ENCODE measurements at regions not wholly inside any gene's neighbourhood (a gene's known extent, or its start where the extent isn't known, plus 50 kb on each side); places are given as distances from the start of the nearest gene placed in this dataset.

DNA sequence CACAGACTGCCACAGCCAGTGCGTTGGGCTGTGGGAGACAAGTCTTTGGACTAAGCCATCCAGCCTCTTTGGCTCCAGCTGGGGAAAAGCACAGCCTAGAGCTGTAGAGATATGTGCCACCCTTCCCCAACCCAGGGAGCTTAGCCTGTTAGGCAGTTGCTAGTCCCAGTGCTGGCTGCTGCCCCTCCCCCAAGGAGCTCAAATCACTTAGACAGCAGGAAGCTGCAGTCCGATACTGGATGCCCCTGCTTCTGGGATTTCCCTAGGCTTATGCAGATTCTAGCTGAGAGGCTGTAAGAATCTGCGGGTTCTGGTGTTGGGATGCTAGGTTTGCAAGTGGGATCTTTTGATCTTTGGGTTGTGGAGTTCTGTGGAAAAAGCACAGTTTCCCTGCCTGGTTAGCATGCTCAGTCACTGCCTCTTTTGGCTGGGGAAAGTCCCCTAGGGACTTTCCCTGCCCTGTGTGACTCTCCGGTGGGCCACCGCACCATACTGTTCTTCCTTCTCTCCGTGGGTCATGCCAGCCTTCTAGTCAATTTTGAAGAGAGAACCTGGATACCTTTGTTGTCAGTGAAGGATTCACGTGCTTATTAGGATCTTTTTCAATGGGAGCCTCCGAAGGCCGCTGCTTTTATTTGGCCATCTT lies 792.0 kb downstream of the KCNA4 start:
- intact Hi-C loops (cut with micrococcal nuclease): no loop called here
- ChIA-PET RAD21 (ENCODE audit: low non-redundant PET in 1 of 2, low total read pairs in 2 of 2, uncharacterized antibody in 2 of 2, unreplicated experiment in 2 of 2) (no interaction called here), POLR2A (no interaction called here), CTCF (no interaction called here)
- TF ChIP-seq ELF1 (IDR thresholded peaks at IDR 0.05; ENCODE audit: borderline replicate concordance, low read depth) (no peak), TCF7L2 (IDR thresholded peaks at IDR 0.05; ENCODE audit: borderline replicate concordance, extremely low read depth, insufficient read depth, insufficient read length) (no peak), MAX (IDR thresholded peaks at IDR 0.05) (no peak), POLR2A (IDR thresholded peaks at IDR 0.05; ENCODE audit: borderline replicate concordance, extremely low read depth, insufficient read depth, insufficient read length) (no peak), CEBPB (IDR thresholded peaks at IDR 0.05; ENCODE audit: low read depth) (no peak), FOSL1 (IDR thresholded peaks at IDR 0.05; ENCODE audit: low read depth) (no peak), SP1 (IDR thresholded peaks at IDR 0.05; ENCODE audit: low read depth) (no peak), REST (IDR thresholded peaks at IDR 0.05; ENCODE audit: low read depth) (no peak), CBX3 (IDR thresholded peaks at IDR 0.05; ENCODE audit: low read depth) (no peak), RAD21 (IDR thresholded peaks at IDR 0.05; ENCODE audit: low read depth) (no peak), SIN3A (IDR thresholded peaks at IDR 0.05; ENCODE audit: low read depth) (no peak), EZH2phosphoT487 (IDR thresholded peaks at IDR 0.05; ENCODE audit: borderline replicate concordance) (no peak), YY1 (IDR thresholded peaks at IDR 0.05; ENCODE audit: extremely low read depth, insufficient replicate concordance, low read depth, low read length) (no peak), ZBTB33 (IDR thresholded peaks at IDR 0.05; ENCODE audit: extremely low read depth, insufficient replicate concordance, low read length) (no peak), ZFX (IDR thresholded peaks at IDR 0.05) (no peak), EZH2 (IDR thresholded peaks at IDR 0.05) (no peak)
- TF ChIP-seq, protein P1, sequence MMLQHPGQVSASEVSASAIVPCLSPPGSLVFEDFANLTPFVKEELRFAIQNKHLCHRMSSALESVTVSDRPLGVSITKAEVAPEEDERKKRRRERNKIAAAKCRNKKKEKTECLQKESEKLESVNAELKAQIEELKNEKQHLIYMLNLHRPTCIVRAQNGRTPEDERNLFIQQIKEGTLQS (IDR thresholded peaks at IDR 0.05): no peak
- TF ChIP-seq, protein P2, sequence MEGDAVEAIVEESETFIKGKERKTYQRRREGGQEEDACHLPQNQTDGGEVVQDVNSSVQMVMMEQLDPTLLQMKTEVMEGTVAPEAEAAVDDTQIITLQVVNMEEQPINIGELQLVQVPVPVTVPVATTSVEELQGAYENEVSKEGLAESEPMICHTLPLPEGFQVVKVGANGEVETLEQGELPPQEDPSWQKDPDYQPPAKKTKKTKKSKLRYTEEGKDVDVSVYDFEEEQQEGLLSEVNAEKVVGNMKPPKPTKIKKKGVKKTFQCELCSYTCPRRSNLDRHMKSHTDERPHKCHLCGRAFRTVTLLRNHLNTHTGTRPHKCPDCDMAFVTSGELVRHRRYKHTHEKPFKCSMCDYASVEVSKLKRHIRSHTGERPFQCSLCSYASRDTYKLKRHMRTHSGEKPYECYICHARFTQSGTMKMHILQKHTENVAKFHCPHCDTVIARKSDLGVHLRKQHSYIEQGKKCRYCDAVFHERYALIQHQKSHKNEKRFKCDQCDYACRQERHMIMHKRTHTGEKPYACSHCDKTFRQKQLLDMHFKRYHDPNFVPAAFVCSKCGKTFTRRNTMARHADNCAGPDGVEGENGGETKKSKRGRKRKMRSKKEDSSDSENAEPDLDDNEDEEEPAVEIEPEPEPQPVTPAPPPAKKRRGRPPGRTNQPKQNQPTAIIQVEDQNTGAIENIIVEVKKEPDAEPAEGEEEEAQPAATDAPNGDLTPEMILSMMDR (IDR thresholded peaks at IDR 0.05 in 2 of 3, conservative IDR thresholded peaks at IDR 0.05 in 1 of 3; ENCODE audit: borderline replicate concordance in 1 of 3, insufficient read depth in 1 of 3, low read depth in 2 of 3, low read length in 2 of 3): no peak
- Histone ChIP-seq H3K27me3 (ENCODE audit: insufficient read depth, low read length) (no peaks in the 10 kb centered on the region), H3K79me2 (ENCODE audit: insufficient read depth, low read length) (no peaks in the 10 kb centered on the region), H3K9me3 (ENCODE audit: control insufficient read depth in 1 of 2, insufficient read depth in 1 of 2, low read depth in 1 of 2, low read length in 2 of 2) (no peaks in the 10 kb centered on the region), H3K9me2 (ENCODE audit: insufficient read depth) (no peaks in the 10 kb centered on the region), H4K20me1 (ENCODE audit: insufficient read depth) (no peaks in the 10 kb centered on the region), H3K4me2 (ENCODE audit: low read length) (no peak overlapping the region), H3K9ac (ENCODE audit: low read length) (no peak overlapping the region), H3K4me1 (ENCODE audit: control insufficient read depth in 1 of 2, insufficient read depth in 2 of 2, low read length in 2 of 2) (no peaks in the 10 kb centered on the region), H3K4me3 (replicated peaks in 1 of 2; ENCODE audit: low read depth in 1 of 2, low read length in 2 of 2) (no peak overlapping the region), H2AFZ (ENCODE audit: low read depth, low read length, poor library complexity, severe bottlenecking) (no peak overlapping the region), H3K36me3 (ENCODE audit: control insufficient read depth in 1 of 2, insufficient read depth in 2 of 2, low read length in 2 of 2) (no peaks in the 10 kb centered on the region), H3K27ac (ENCODE audit: low read depth, low read length) (no peak overlapping the region)
- BruUV-seq (replicated peaks): no TSS peak
- ATAC-seq (no peak), DNase-seq (ENCODE audit: low read depth, low spot score) (no peak)
